ENCODE measurements at regions not wholly inside any gene's neighbourhood (a gene's known extent, or its start where the extent isn't known, plus 50 kb on each side); places are given as distances from the start of the nearest gene placed in this dataset.

DNA sequence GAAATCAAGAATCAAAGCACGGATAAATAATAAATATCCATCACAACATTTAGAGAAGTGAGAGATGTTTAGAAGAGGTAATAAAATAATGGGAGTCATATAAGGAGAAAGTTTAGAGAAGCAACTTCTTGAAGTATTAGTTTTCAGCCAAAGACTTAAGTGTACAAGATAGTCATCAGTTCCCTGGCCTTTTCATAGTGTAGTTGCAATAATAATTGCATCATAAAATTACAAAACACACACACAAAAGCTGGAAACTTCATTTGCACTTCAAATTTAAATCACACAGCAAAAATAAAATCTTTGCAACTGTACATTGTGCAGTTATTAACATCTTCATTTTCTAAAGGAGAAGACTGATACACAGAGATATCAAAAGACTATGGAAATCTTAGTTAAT lies 319.1 kb upstream of the RGMB start:
- H3K4me3 ChIP-seq (ENCODE audit: low read depth, low read length), result no peak overlapping the region
- H3K27ac ChIP-seq (ENCODE audit: low read depth, low read length), result no peak overlapping the region
- no peaks in the 10 kb centered on the region for H3K9me3 ChIP-seq (ENCODE audit: control insufficient read depth, insufficient read depth, low read length)
- no peak overlapping the region for H3K9ac ChIP-seq (ENCODE audit: low read depth, low read length)
- H3K27me3 ChIP-seq (ENCODE audit: control insufficient read depth, insufficient read depth, low read length), result no peaks in the 10 kb centered on the region
- no peaks in the 10 kb centered on the region for H3K36me3 ChIP-seq (ENCODE audit: control insufficient read depth, insufficient read depth, low read length)
- H3K4me1 ChIP-seq (ENCODE audit: control insufficient read depth, insufficient read depth, low read length), result no peaks in the 10 kb centered on the region

DNA sequence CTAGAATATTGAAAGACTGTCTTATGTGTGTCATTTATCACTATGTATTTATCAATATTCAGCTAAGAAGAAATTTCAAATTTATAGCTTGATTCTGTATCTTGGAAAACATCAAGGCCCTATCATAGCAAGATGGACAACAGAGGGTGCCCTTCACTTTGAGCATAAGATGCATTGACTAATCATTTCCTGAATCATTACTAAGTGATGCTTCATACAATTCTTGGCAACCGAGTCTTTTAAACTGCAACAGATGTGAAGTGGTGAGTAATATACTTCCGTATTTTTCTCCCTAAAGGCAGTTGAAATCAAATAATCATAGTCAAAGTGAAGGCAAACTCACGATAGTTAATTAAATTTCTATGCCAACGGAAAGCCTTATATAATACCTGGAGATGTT lies 318.6 kb upstream of the RGMB start:
- Histone ChIP-seq H3K4me1 (ENCODE audit: control insufficient read depth, insufficient read depth, low read length) (no peaks in the 10 kb centered on the region), H3K36me3 (ENCODE audit: control insufficient read depth, insufficient read depth, low read length) (no peaks in the 10 kb centered on the region), H3K4me3 (ENCODE audit: low read depth, low read length) (no peak overlapping the region), H3K9me3 (ENCODE audit: control insufficient read depth, insufficient read depth, low read length) (no peaks in the 10 kb centered on the region), H3K27me3 (ENCODE audit: control insufficient read depth, insufficient read depth, low read length) (no peaks in the 10 kb centered on the region), H3K9ac (ENCODE audit: low read depth, low read length) (no peak overlapping the region), H3K27ac (ENCODE audit: low read depth, low read length) (no peak overlapping the region)

DNA sequence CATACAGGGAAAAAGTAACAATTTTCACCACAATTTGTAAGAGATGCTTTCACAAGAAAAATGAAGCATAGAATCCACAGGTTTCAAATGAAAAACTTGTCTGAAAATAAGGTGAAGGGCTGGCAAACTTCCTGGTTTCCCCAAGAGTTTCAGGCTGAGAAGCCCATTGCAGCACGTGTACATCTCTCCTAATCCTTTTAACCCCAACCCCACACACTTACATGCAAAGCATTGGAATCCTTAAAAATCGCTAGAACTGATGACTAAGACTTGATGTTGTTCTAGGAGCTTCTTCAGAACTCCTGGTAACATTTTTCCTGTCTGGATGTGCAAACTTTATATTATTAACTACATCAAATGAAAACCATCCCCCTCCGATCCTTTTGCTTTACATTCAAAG lies 317.8 kb upstream of the RGMB start:
- no peak overlapping the region for H3K4me3 ChIP-seq (ENCODE audit: low read depth, low read length)
- H3K27me3 ChIP-seq (ENCODE audit: control insufficient read depth, insufficient read depth, low read length), result no peaks in the 10 kb centered on the region
- no peaks in the 10 kb centered on the region for H3K36me3 ChIP-seq (ENCODE audit: control insufficient read depth, insufficient read depth, low read length)
- no peak overlapping the region for H3K9ac ChIP-seq (ENCODE audit: low read depth, low read length)
- H3K9me3 ChIP-seq (ENCODE audit: control insufficient read depth, insufficient read depth, low read length), result no peaks in the 10 kb centered on the region
- no peak overlapping the region for H3K27ac ChIP-seq (ENCODE audit: low read depth, low read length)
- no peaks in the 10 kb centered on the region for H3K4me1 ChIP-seq (ENCODE audit: control insufficient read depth, insufficient read depth, low read length)

DNA sequence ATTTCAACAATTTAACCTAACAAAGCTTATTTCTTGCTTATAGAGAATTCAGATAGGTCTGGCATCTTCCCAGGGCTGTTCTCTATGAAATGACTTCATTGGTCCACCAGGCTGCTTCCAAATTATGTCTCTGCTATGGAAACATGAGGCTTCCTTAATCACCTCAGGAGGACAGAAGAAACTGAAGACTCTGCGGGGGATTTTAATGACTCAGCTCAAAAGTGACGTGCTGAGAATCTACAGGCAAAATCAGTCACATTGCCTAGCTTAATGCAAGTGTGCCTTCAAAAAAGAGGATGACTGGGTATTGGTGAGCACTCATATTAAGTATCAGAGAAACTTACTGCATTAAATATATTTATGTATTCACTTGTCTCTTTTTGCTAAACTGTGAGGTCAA lies 315.5 kb upstream of the RGMB start:
- no peak overlapping the region for H3K27ac ChIP-seq (ENCODE audit: low read depth, low read length)
- no peaks in the 10 kb centered on the region for H3K36me3 ChIP-seq (ENCODE audit: control insufficient read depth, insufficient read depth, low read length)
- H3K4me1 ChIP-seq (ENCODE audit: control insufficient read depth, insufficient read depth, low read length), result no peaks in the 10 kb centered on the region
- H3K9me3 ChIP-seq (ENCODE audit: control insufficient read depth, insufficient read depth, low read length), result no peaks in the 10 kb centered on the region
- H3K27me3 ChIP-seq (ENCODE audit: control insufficient read depth, insufficient read depth, low read length), result no peaks in the 10 kb centered on the region
- H3K4me3 ChIP-seq (ENCODE audit: low read depth, low read length), result no peak overlapping the region
- H3K9ac ChIP-seq (ENCODE audit: low read depth, low read length), result no peak overlapping the region

DNA sequence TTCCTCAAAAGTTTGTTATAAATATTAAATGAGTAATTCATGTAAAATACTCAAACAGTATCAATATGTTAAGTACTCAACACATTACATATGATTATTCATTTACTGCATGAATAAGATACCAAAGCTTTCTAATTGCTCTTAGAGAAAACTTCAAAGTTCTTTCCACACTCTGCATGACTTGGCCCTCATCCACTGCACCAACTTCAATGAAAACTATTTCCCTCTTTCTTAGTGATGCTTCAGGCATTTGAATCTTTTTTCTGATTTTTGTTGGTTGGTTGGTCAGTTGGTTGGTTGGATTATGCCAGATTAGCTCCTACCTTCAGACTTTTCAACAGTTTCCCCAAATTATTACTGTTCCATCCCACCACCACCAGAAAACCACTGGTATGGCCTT lies 314.7 kb upstream of the RGMB start:
- Histone ChIP-seq H3K4me3 (ENCODE audit: low read depth, low read length) (no peak overlapping the region), H3K9me3 (ENCODE audit: control insufficient read depth, insufficient read depth, low read length) (no peaks in the 10 kb centered on the region), H3K27me3 (ENCODE audit: control insufficient read depth, insufficient read depth, low read length) (no peaks in the 10 kb centered on the region), H3K27ac (ENCODE audit: low read depth, low read length) (no peak overlapping the region), H3K36me3 (ENCODE audit: control insufficient read depth, insufficient read depth, low read length) (no peaks in the 10 kb centered on the region), H3K4me1 (ENCODE audit: control insufficient read depth, insufficient read depth, low read length) (no peaks in the 10 kb centered on the region), H3K9ac (ENCODE audit: low read depth, low read length) (no peak overlapping the region)

DNA sequence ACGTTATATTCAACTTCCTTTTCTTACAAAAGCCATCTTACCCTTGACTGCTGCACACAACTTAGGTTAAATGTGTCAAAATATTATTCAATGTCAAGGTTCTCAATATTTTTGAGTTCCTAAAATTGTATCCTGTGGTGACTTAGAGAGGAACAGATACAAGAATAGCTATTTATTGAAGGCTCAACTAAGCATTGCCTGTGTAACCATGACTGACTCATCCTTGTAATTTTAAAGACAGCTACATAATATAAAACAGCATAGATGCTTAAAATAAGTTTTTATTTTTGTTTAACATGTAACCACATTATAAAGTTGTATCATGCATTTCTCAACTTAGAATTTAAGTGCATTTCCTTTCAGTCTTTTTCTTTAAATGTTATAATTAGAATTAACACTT lies 312.9 kb upstream of the RGMB start:
- no peak overlapping the region for H3K9ac ChIP-seq (ENCODE audit: low read depth, low read length)
- H3K4me1 ChIP-seq (ENCODE audit: control insufficient read depth, insufficient read depth, low read length), result no peaks in the 10 kb centered on the region
- no peaks in the 10 kb centered on the region for H3K36me3 ChIP-seq (ENCODE audit: control insufficient read depth, insufficient read depth, low read length)
- H3K4me3 ChIP-seq (ENCODE audit: low read depth, low read length), result no peak overlapping the region
- H3K9me3 ChIP-seq (ENCODE audit: control insufficient read depth, insufficient read depth, low read length), result no peaks in the 10 kb centered on the region
- no peak overlapping the region for H3K27ac ChIP-seq (ENCODE audit: low read depth, low read length)
- H3K27me3 ChIP-seq (ENCODE audit: control insufficient read depth, insufficient read depth, low read length), result no peaks in the 10 kb centered on the region

DNA sequence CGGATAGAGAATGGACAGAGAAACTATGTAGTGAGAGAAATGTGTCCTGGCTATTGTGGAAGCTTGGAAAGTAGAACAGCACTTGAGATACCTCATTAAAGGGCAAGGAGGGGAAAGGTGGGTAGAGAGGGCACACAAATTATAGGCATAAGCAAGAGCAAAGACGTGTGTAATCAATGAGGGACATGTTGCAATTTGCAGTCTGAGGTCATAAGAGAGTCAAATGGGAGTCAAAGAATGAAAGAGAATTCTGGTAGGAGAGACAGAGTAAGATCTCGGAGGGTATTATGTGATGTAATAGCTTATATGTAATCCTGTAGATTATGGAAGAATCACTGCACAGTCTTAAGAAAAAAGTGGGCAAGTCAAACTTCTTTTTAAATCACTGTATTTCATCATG lies 312.0 kb upstream of the RGMB start:
- Histone ChIP-seq H3K9ac (ENCODE audit: low read depth, low read length) (no peak overlapping the region), H3K36me3 (ENCODE audit: control insufficient read depth, insufficient read depth, low read length) (no peaks in the 10 kb centered on the region), H3K27me3 (ENCODE audit: control insufficient read depth, insufficient read depth, low read length) (no peaks in the 10 kb centered on the region), H3K27ac (ENCODE audit: low read depth, low read length) (no peak overlapping the region), H3K4me3 (ENCODE audit: low read depth, low read length) (no peak overlapping the region), H3K4me1 (ENCODE audit: control insufficient read depth, insufficient read depth, low read length) (no peaks in the 10 kb centered on the region), H3K9me3 (ENCODE audit: control insufficient read depth, insufficient read depth, low read length) (no peaks in the 10 kb centered on the region)

DNA sequence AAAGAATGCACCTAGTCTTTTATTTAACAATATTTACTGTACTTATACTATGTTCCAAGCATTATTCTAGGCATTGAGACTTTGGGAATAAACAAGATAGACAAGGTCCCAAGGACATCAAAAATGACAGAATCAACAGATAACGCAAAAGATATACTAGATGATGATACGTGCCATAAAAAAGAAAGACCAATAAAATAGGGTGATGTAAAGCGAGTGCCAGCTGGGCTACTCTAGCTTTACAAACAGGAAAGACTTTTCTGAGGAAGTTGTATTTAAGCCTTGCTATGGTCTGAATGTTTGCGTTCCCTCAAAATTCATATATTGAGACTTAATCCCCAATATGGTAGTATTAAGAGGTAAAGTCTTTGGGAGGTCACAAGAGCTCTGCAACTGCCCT lies 310.2 kb upstream of the RGMB start:
- Histone ChIP-seq H3K4me3 (ENCODE audit: low read depth, low read length) (no peak overlapping the region), H3K36me3 (ENCODE audit: control insufficient read depth, insufficient read depth, low read length) (no peaks in the 10 kb centered on the region), H3K9ac (ENCODE audit: low read depth, low read length) (no peak overlapping the region), H3K27ac (ENCODE audit: low read depth, low read length) (no peak overlapping the region), H3K9me3 (ENCODE audit: control insufficient read depth, insufficient read depth, low read length) (no peaks in the 10 kb centered on the region), H3K27me3 (ENCODE audit: control insufficient read depth, insufficient read depth, low read length) (no peaks in the 10 kb centered on the region), H3K4me1 (ENCODE audit: control insufficient read depth, insufficient read depth, low read length) (no peaks in the 10 kb centered on the region)

DNA sequence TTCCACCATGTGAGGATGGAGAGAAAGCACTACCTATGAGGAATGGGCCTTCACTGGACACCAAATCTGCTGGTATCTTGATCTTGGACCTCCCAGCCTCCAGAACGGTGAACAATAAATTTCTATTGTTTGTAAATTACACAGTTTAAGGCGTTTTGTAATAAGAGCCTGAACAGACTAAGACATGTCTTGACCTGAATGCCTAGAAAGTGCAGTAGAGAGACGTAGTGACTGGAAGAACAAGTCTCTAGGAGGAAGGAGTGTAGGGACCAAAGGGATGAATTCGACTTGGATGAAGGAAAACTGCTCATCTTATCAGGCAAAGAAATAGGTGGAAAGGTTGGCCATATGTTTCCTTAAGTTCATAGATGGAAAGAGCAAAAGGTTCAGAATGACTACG lies 309.8 kb upstream of the RGMB start:
- Histone ChIP-seq H3K4me1 (ENCODE audit: control insufficient read depth, insufficient read depth, low read length) (no peaks in the 10 kb centered on the region), H3K36me3 (ENCODE audit: control insufficient read depth, insufficient read depth, low read length) (no peaks in the 10 kb centered on the region), H3K27ac (ENCODE audit: low read depth, low read length) (no peak overlapping the region), H3K9me3 (ENCODE audit: control insufficient read depth, insufficient read depth, low read length) (no peaks in the 10 kb centered on the region), H3K9ac (ENCODE audit: low read depth, low read length) (no peak overlapping the region), H3K4me3 (ENCODE audit: low read depth, low read length) (no peak overlapping the region), H3K27me3 (ENCODE audit: control insufficient read depth, insufficient read depth, low read length) (no peaks in the 10 kb centered on the region)

DNA sequence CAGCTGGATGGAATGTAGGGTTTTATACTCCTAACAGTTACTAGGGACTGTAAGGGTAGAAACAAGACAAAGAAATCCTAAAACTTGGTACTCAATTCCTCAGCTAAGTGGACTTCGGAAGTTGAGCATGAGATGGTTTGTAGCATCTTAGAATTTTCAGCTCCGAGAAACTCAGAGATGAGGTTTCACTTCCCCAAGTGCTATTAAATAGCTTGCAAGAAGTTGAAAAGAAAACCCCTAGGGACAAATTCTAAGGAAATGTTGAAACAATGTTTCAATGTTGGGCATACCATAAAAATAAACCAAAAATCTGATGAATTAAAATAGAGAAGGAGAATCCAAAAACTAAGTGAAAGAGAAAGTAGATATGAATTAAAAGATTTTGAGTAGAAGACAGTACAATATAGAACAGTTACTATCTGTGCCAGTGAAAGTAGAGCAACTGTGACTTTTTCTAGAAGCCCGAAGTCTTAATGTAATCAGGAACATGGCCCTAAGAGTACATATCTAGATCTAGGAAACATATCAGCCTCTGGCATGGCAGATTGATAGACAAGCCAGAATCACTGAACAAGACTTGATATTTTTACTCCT lies 308.6 kb upstream of the RGMB start:
- Histone ChIP-seq H3K9me3 (ENCODE audit: control insufficient read depth, insufficient read depth, low read length) (no peaks in the 10 kb centered on the region), H3K27me3 (ENCODE audit: control insufficient read depth, insufficient read depth, low read length) (no peaks in the 10 kb centered on the region), H3K27ac (ENCODE audit: low read depth, low read length) (no peak overlapping the region), H3K36me3 (ENCODE audit: control insufficient read depth, insufficient read depth, low read length) (no peaks in the 10 kb centered on the region), H3K4me3 (ENCODE audit: low read depth, low read length) (no peak overlapping the region), H3K9ac (ENCODE audit: low read depth, low read length) (no peak overlapping the region), H3K4me1 (ENCODE audit: control insufficient read depth, insufficient read depth, low read length) (no peaks in the 10 kb centered on the region)

DNA sequence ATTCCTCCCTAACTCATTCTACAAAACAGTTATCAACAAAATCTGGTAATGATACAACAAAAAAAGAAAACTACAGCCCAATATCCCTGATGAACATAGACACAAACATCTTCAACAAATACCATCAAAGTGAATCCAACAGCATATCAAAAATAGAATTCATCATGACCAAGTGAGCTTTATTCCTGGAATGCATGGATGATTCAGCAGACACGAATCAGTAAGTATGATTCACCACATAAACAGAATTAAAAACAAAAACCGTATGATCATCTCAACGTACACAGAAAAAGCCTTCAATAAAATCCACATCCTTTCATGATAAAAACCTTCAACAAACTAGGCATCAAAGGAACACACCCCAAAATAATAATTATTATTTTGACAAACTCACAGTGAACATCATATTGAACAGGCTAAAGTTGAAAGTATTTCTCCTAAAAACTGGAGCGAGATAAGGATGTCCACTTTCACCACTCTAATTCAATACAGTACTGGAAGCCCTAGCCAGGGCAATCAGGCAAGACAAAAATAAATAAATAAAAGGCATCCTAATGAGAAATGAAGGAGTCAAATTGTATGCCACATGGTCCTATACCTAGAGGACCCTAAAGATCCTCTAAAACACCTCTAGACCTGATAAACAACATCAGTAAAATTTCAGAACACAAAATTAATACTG lies 305.1 kb upstream of the RGMB start:
- Histone ChIP-seq H3K9me3 (ENCODE audit: control insufficient read depth, insufficient read depth, low read length) (no peaks in the 10 kb centered on the region), H3K27ac (ENCODE audit: low read depth, low read length) (no peak overlapping the region), H3K27me3 (ENCODE audit: control insufficient read depth, insufficient read depth, low read length) (no peaks in the 10 kb centered on the region), H3K4me1 (ENCODE audit: control insufficient read depth, insufficient read depth, low read length) (no peaks in the 10 kb centered on the region), H3K9ac (ENCODE audit: low read depth, low read length) (no peak overlapping the region), H3K36me3 (ENCODE audit: control insufficient read depth, insufficient read depth, low read length) (no peaks in the 10 kb centered on the region), H3K4me3 (ENCODE audit: low read depth, low read length) (no peak overlapping the region)
